IMR-90 (cell line): ENCODE measurements at regions not wholly inside any gene's neighbourhood (a gene's known extent, or its start where the extent isn't known, plus 50 kb on each side); places are given as distances from the start of the nearest gene placed in this dataset.

Experiments
- ATAC-seq: fragments of 200-7000 bp; cut with Tn5 transposase; 2 replicates; pipeline ENCODE4 v1.9.1; 2020; ENCODE audit warnings: low read depth, mild to moderate bottlenecking, moderate library complexity
- BruUV-seq: library from RNA; stranded (reverse); fragments of 400-500 nt; replicated peaks from 2 replicates; lab custom pipeline; 2021; lab: Mats Ljungman, UMichigan
- CTCF ChIA-PET: fragments of 300-600 bp; formaldehyde crosslinking; extraction: SDS; loops from one replicate; lab custom pipeline; 2021; ENCODE audit warnings: antibody characterized with exemption; lab: Yijun Ruan, JAX
- POLR2A ChIA-PET: fragments of 300-600 bp; sonication (Branson Sonifier 250); formaldehyde crosslinking; loops from one replicate; lab custom pipeline; 2022; ENCODE audit warnings: antibody characterized with exemption; ENCODE audit not compliant: unreplicated experiment; lab: Charles Lee
- DNase-seq: peaks from one replicate; pipeline ENCODE4 v3.0.0; 2013
- H2AFZ ChIP-seq: replicated peaks from 2 replicates; pipeline ENCODE3; 2013; ENCODE audit warnings: low read length, mild to moderate bottlenecking; ENCODE audit not compliant: poor library complexity
- H2AK5ac ChIP-seq: 2 replicates; pipeline ENCODE4 v1.6.1; 2013; ENCODE audit warnings: low read depth, low read length, inconsistent platforms
- H2AK9ac ChIP-seq: replicated peaks from 2 replicates; pipeline ENCODE3; 2013; ENCODE audit warnings: mild to moderate bottlenecking, low read depth, low read length, moderate library complexity; ENCODE audit not compliant: poor library complexity
- H2BK120ac ChIP-seq: 2 replicates; pipeline ENCODE4 v1.6.1; 2013; ENCODE audit warnings: low read depth, low read length, inconsistent platforms
- H2BK15ac ChIP-seq: 3 replicates; pipeline ENCODE4 v1.6.1; 2013; ENCODE audit warnings: low read depth, low read length, inconsistent platforms
- H2BK20ac ChIP-seq: 2 replicates; pipeline ENCODE4 v1.6.1; 2013; ENCODE audit warnings: low read depth, mild to moderate bottlenecking, inconsistent platforms, low read length, moderate library complexity
- H2BK5ac ChIP-seq: 2 replicates; pipeline ENCODE4 v1.6.1; 2013; ENCODE audit warnings: mild to moderate bottlenecking, low read depth, low read length, inconsistent platforms; ENCODE audit not compliant: poor library complexity, severe bottlenecking
- H3K14ac ChIP-seq: replicated peaks from 2 replicates; pipeline ENCODE4 v1.6.1; 2013; ENCODE audit warnings: low read depth, low read length, inconsistent platforms
- H3K18ac ChIP-seq: 2 replicates; pipeline ENCODE4 v1.6.1; 2013; ENCODE audit warnings: low read depth, low read length, control low read depth
- H3K23ac ChIP-seq: 2 replicates; pipeline ENCODE4 v1.6.1; 2013; ENCODE audit warnings: low read depth, low read length, inconsistent platforms
- H3K27ac ChIP-seq: 2 replicates; pipeline ENCODE4 v1.5.1; 2013; ENCODE audit warnings: mild to moderate bottlenecking, control low read depth, low read length; ENCODE audit not compliant: insufficient read depth
- H3K27me3 ChIP-seq: 2 replicates; pipeline ENCODE4 v1.6.1; 2013; ENCODE audit warnings: low read length; ENCODE audit not compliant: control insufficient read depth, insufficient read depth
- H3K36me3 ChIP-seq: 2 replicates; pipeline ENCODE4 v1.6.1; 2013; ENCODE audit warnings: low read length, mixed read lengths; ENCODE audit not compliant: control insufficient read depth, insufficient read depth
- H3K4ac ChIP-seq: 2 replicates; pipeline ENCODE4 v1.6.1; 2013; ENCODE audit warnings: low read depth, low read length, inconsistent platforms
- H3K4me1 ChIP-seq: 2 replicates; pipeline ENCODE4 v1.6.1; 2013; ENCODE audit warnings: low read length, mixed read lengths; ENCODE audit not compliant: control insufficient read depth, insufficient read depth
- H3K4me2 ChIP-seq: 2 replicates; pipeline ENCODE4 v1.6.1; 2013; ENCODE audit warnings: low read depth, mild to moderate bottlenecking, control low read depth, low read length, moderate library complexity
- H3K4me3 ChIP-seq: 2 replicates; pipeline ENCODE4 v1.5.1; 2013; ENCODE audit warnings: low read depth, mild to moderate bottlenecking, control low read depth, low read length, moderate library complexity; ENCODE audit not compliant: insufficient read depth
- H3K56ac ChIP-seq: 2 replicates; pipeline ENCODE4 v1.6.1; 2013; ENCODE audit warnings: low read length, inconsistent platforms; ENCODE audit not compliant: insufficient read depth; ENCODE audit errors: extremely low read depth
- H3K79me1 ChIP-seq, 2 experiments: 2 replicates each; pipeline ENCODE4 v1.6.1; 2013; ENCODE audit warnings: low read length in 2 of 2, inconsistent platforms in 1 of 2, low read depth in 1 of 2
- H3K9ac ChIP-seq: 2 replicates; pipeline ENCODE4 v1.6.1; 2013; ENCODE audit warnings: low read depth, low read length, control low read depth
- H3K9me1 ChIP-seq: 2 replicates; pipeline ENCODE4 v1.6.1; 2013; ENCODE audit warnings: low read length, inconsistent platforms; ENCODE audit not compliant: insufficient read depth
- H3K9me3 ChIP-seq: 2 replicates; pipeline ENCODE4 v1.6.1; 2013; ENCODE audit warnings: low read length; ENCODE audit not compliant: control insufficient read depth, insufficient read depth
- H4K20me1 ChIP-seq: 2 replicates; pipeline ENCODE4 v1.6.1; 2013; ENCODE audit warnings: low read length, inconsistent platforms; ENCODE audit not compliant: insufficient read depth
- H4K5ac ChIP-seq: 2 replicates; pipeline ENCODE4 v1.6.1; 2013; ENCODE audit warnings: mild to moderate bottlenecking, low read depth, low read length, control low read depth
- H4K8ac ChIP-seq, 2 experiments: 2 replicates each; pipeline ENCODE4 v1.6.1; 2013; ENCODE audit warnings: low read depth in 2 of 2, low read length in 2 of 2, control low read depth in 1 of 2, inconsistent platforms in 1 of 2
- H4K91ac ChIP-seq: 2 replicates; pipeline ENCODE4 v1.6.1; 2013; ENCODE audit warnings: low read depth, low read length, inconsistent platforms; ENCODE audit not compliant: insufficient read depth
- BHLHE40 ChIP-seq: fragments of 150-350 bp; IDR thresholded peaks from 2 replicates; pipeline ENCODE4 v1.6.1; 2016; ENCODE audit warnings: mild to moderate bottlenecking, low read depth, low read length
- CEBPB ChIP-seq: IDR thresholded peaks from 2 replicates; pipeline ENCODE4 v1.6.1; 2012; ENCODE audit warnings: low read depth, low read length, improper control_type of control experiment
- CHD1 ChIP-seq: IDR thresholded peaks from 2 replicates; pipeline ENCODE4 v1.6.1; 2012; ENCODE audit warnings: low read depth, low read length, improper control_type of control experiment
- ELK1 ChIP-seq: fragments of 150-350 bp; IDR thresholded peaks from 2 replicates; pipeline ENCODE4 v1.6.1; 2016; ENCODE audit warnings: low read depth, mild to moderate bottlenecking, low read length, moderate library complexity, borderline replicate concordance
- FOS ChIP-seq: fragments of 150-350 bp; IDR thresholded peaks from 2 replicates; pipeline ENCODE4 v1.6.1; 2016; ENCODE audit warnings: low read depth, low read length
- MAFK ChIP-seq: IDR thresholded peaks from 2 replicates; pipeline ENCODE4 v1.6.1; 2012; ENCODE audit warnings: low read depth, low read length, improper control_type of control experiment
- MAZ ChIP-seq: IDR thresholded peaks from 2 replicates; pipeline ENCODE4 v1.6.1; 2012; ENCODE audit warnings: low read depth, mild to moderate bottlenecking, low read length, improper control_type of control experiment, moderate library complexity, borderline replicate concordance
- MXI1 ChIP-seq: IDR thresholded peaks from 2 replicates; pipeline ENCODE4 v1.6.1; 2012; ENCODE audit warnings: low read depth, mild to moderate bottlenecking, low read length, moderate library complexity, borderline replicate concordance
- NFE2L2 ChIP-seq: fragments of 150-350 bp; IDR thresholded peaks from 2 replicates; pipeline ENCODE4 v1.6.1; 2016; ENCODE audit warnings: low read depth, mild to moderate bottlenecking, low read length
- POLR2A ChIP-seq: IDR thresholded peaks from 2 replicates; pipeline ENCODE4 v1.6.1; 2012; ENCODE audit warnings: mild to moderate bottlenecking, low read depth, low read length
- RAD21 ChIP-seq: IDR thresholded peaks from 2 replicates; pipeline ENCODE4 v1.6.1; 2012; ENCODE audit warnings: low read length, improper control_type of control experiment
- RCOR1 ChIP-seq: IDR thresholded peaks from 2 replicates; pipeline ENCODE4 v1.6.1; 2012; ENCODE audit warnings: mild to moderate bottlenecking, low read length, improper control_type of control experiment; ENCODE audit not compliant: insufficient replicate concordance
- RFX5 ChIP-seq: IDR thresholded peaks from 2 replicates; pipeline ENCODE4 v1.8.0; 2012; ENCODE audit warnings: low read depth, mild to moderate bottlenecking, low read length, moderate library complexity
- SMC3 ChIP-seq: fragments of 150-350 bp; IDR thresholded peaks from 2 replicates; pipeline ENCODE4 v1.6.1; 2016; ENCODE audit warnings: low read depth, mild to moderate bottlenecking, antibody characterized with exemption, low read length, moderate library complexity
- WGBS, 2 experiments: methylation state at CpG; one replicate each; pipeline versions ENCODE4 v1.1.5 to v1.1.7; 2013; ENCODE audit warnings: missing lambda C conversion rate in 2 of 2; ENCODE audit not compliant: insufficient read length in 1 of 2; ENCODE audit errors: extremely low coverage in 2 of 2; 5-methylcytosine and 5-hydroxymethylcytosine counted together
- dilution Hi-C: fragments of 300-500 bp; cut with HindIII; formaldehyde crosslinking; loops from one replicate; pipeline ENCODE4 v1.14.3; 2018; ENCODE audit warnings: low sequenced_read_pairs; ENCODE audit not compliant: unreplicated experiment
- in situ Hi-C: fragments of 300-500 bp; cut with MboI; formaldehyde crosslinking; loops from 3 replicates; pipeline ENCODE4 v1.14.3; 2019; ENCODE audit warnings: low sequenced_read_pairs, inconsistent platforms, mixed read lengths
- intact Hi-C: fragments of 100-400 bp; cut with micrococcal nuclease; formaldehyde crosslinking; loops from 2 replicates; pipeline ENCODE4 v1.10.0; 2022
- TF ChIP-seq, protein P1 (sequence below): fragments of 150-350 bp; IDR thresholded peaks from 2 replicates; pipeline ENCODE4 v1.6.1; 2017; ENCODE audit warnings: mild to moderate bottlenecking, antibody characterized with exemption, low read length, low read depth
- TF ChIP-seq, protein P2 (sequence below): conservative IDR thresholded peaks from 2 replicates; pipeline ENCODE4 v1.5.1; 2012; ENCODE audit warnings: mild to moderate bottlenecking, low read depth, low read length, improper control_type of control experiment

GRCh38 chr9:3676766-3677165, 151.0 kb upstream of the RFX3 start:
- no TSS peak for BruUV-seq
- no peaks in the 10 kb centered on the region for H3K79me1 ChIP-seq
- H3K9me3 ChIP-seq: no peaks in the 10 kb centered on the region
- in situ Hi-C loops (no loop called here), dilution Hi-C loops (no loop called here), intact Hi-C loops (no loop called here)
- H3K9ac ChIP-seq: no peak overlapping the region
- H2BK120ac ChIP-seq: no peak overlapping the region
- no peak overlapping the region for H2AFZ ChIP-seq
- no peak overlapping the region for H3K4me2 ChIP-seq
- no peaks in the 10 kb centered on the region for H4K20me1 ChIP-seq
- no peak overlapping the region for H3K14ac ChIP-seq
- H2BK20ac ChIP-seq: no peak overlapping the region
- CTCF ChIA-PET: no interaction called here
- H3K4me3 ChIP-seq: no peak overlapping the region
- H3K27ac ChIP-seq: no peak overlapping the region
- TF ChIP-seq MAFK: no peak
- TF ChIP-seq RCOR1: no peak
- TF ChIP-seq, protein P1, sequence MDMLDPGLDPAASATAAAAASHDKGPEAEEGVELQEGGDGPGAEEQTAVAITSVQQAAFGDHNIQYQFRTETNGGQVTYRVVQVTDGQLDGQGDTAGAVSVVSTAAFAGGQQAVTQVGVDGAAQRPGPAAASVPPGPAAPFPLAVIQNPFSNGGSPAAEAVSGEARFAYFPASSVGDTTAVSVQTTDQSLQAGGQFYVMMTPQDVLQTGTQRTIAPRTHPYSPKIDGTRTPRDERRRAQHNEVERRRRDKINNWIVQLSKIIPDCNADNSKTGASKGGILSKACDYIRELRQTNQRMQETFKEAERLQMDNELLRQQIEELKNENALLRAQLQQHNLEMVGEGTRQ: no peak
- TF ChIP-seq RAD21: no peak
- TF ChIP-seq CEBPB: no peak
- TF ChIP-seq CHD1: no peak
- TF ChIP-seq RFX5: no peak
- no peak for TF ChIP-seq BHLHE40
- TF ChIP-seq MXI1: no peak
- TF ChIP-seq POLR2A: no peak
- TF ChIP-seq NFE2L2: no peak
- TF ChIP-seq ELK1: no peak
- no peak for TF ChIP-seq FOS
- no peak for TF ChIP-seq MAZ
- TF ChIP-seq, protein P2, sequence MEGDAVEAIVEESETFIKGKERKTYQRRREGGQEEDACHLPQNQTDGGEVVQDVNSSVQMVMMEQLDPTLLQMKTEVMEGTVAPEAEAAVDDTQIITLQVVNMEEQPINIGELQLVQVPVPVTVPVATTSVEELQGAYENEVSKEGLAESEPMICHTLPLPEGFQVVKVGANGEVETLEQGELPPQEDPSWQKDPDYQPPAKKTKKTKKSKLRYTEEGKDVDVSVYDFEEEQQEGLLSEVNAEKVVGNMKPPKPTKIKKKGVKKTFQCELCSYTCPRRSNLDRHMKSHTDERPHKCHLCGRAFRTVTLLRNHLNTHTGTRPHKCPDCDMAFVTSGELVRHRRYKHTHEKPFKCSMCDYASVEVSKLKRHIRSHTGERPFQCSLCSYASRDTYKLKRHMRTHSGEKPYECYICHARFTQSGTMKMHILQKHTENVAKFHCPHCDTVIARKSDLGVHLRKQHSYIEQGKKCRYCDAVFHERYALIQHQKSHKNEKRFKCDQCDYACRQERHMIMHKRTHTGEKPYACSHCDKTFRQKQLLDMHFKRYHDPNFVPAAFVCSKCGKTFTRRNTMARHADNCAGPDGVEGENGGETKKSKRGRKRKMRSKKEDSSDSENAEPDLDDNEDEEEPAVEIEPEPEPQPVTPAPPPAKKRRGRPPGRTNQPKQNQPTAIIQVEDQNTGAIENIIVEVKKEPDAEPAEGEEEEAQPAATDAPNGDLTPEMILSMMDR: no peak
- TF ChIP-seq SMC3: no peak
- DNase-seq (no peak), ATAC-seq (no peak)
- no peak overlapping the region for H2BK15ac ChIP-seq
- H4K8ac ChIP-seq: no peak overlapping the region
- H4K91ac ChIP-seq: no peak overlapping the region
- H3K27me3 ChIP-seq: peaks cover 4% of the 10 kb centered on the region
- no peaks in the 10 kb centered on the region for H3K9me1 ChIP-seq
- H2AK9ac ChIP-seq: no peak overlapping the region
- H3K56ac ChIP-seq: no peak overlapping the region
- no peaks in the 10 kb centered on the region for H3K4me1 ChIP-seq
- no peak overlapping the region for H4K5ac ChIP-seq
- POLR2A ChIA-PET: no interaction called here
- no CpG with 5 or more reads among the region's 3 CpGs for WGBS, 2 experiments
- no peak overlapping the region for H3K23ac ChIP-seq
- H2AK5ac ChIP-seq: no peak overlapping the region
- no peak overlapping the region for H2BK5ac ChIP-seq
- no peak overlapping the region for H3K18ac ChIP-seq
- H3K4ac ChIP-seq: no peak overlapping the region
- no peaks in the 10 kb centered on the region for H3K36me3 ChIP-seq
